GM23248 (cell line): ENCODE measurements at regions not wholly inside any gene's neighbourhood (a gene's known extent, or its start where the extent isn't known, plus 50 kb on each side); places are given as distances from the start of the nearest gene placed in this dataset.

Source experiments
- EZH2 ChIP-seq: fragments of 200-600 bp; sonication (generic); IDR thresholded peaks from 2 replicates; pipeline ENCODE4 v1.6.1; 2018; ENCODE audit warnings: antibody characterized with exemption, mild to moderate bottlenecking; ENCODE audit not compliant: insufficient read depth, poor library complexity, severe bottlenecking
- EZH2phosphoT487 ChIP-seq: fragments of 200-600 bp; sonication (generic); IDR thresholded peaks from 2 replicates; pipeline ENCODE4 v1.6.1; 2018; ENCODE audit warnings: antibody characterized with exemption, moderate library complexity, mild to moderate bottlenecking, low read depth; ENCODE audit not compliant: insufficient read depth

DNA sequence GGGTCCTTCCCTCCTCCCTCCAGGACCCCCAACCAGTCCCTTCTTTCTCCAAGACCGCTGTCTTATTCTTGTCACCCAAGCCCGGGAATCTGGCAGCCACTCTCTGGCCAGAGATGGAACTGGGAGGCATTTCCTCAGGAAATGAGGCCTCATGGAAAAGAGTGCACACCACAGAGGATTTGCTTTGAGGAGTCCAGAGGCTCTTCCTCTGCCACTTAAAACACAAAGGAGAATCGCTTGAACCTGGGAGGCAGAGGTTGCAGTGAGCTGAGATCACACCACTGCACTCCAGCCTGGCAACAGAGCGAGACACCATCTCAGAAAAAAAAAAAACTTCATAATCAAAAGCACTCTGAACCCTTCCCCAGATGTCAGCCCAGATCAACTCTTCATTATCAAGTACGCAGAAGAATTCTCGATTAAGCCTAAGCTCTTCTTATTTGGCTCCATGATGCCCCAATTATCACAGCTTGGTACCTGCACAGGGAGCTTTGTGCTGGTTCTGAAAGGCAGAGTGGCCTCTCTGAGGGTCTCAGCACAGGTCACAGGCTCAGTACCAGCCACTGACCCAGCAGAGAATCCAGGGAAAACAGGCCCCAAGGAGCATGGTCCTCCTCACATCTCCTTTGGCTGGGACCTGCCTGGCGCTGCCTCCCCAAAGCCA lies 82.9 kb upstream of the MAFB start:
- TF ChIP-seq EZH2 = no peak
- TF ChIP-seq EZH2phosphoT487 = no peak
